Stomach (tissue), 8 donors: ENCODE measurements at regions not wholly inside any gene's neighbourhood (a gene's known extent, or its start where the extent isn't known, plus 50 kb on each side); places are given as distances from the start of the nearest gene placed in this dataset.

ENCODE experiments used
- DNase-seq, 2 donors: peaks; one replicate each; pipeline versions ENCODE4 v3.0.0 to v3.0.0-alpha.2; 2013 to 2019
- H3K27ac ChIP-seq, 5 donors: fragments of 200-600 bp in 4 of 5; sonication (generic) in 4 of 5; one replicate each; pipeline ENCODE4 v1.5.1; 2013 to 2019; ENCODE audit warnings: mild to moderate bottlenecking in 1 of 5, moderate library complexity in 1 of 5
- H3K27me3 ChIP-seq, 3 donors: fragments of 200-600 bp; sonication (generic); one replicate each; pipeline ENCODE4 v1.5.1; 2017 to 2019; ENCODE audit warnings: mixed run types in 1 of 3
- H3K36me3 ChIP-seq, 4 donors: fragments of 200-600 bp; sonication (generic); 1 replicate in 3 of 4; 2 replicates in 1 of 4; pipeline ENCODE4 v1.5.1; 2016 to 2019
- H3K4me1 ChIP-seq, 4 donors: fragments of 200-600 bp; sonication (generic); one replicate each; pipeline ENCODE4 v1.5.1; 2016 to 2019
- H3K4me3 ChIP-seq, 4 donors: fragments of 200-600 bp; sonication (generic) in 3 of 4; one replicate each; pipeline ENCODE4 v1.5.1; 2016 to 2019; ENCODE audit warnings: mild to moderate bottlenecking in 1 of 4
- H3K9me3 ChIP-seq, 4 donors: fragments of 200-600 bp; sonication (generic); one replicate each; pipeline ENCODE4 v1.5.1; 2016 to 2019
- EP300 ChIP-seq: sonication (generic); formaldehyde crosslinking; IDR thresholded peaks from one replicate; pipeline ENCODE4 v1.6.1; 2017; ENCODE audit warnings: antibody characterized with exemption
- POLR2A ChIP-seq, 4 donors: fragments of 450-650 bp; IDR thresholded peaks; one replicate each; pipeline ENCODE4 v1.6.1; 2016; ENCODE audit warnings: antibody characterized with exemption in 4 of 4, control low read depth in 2 of 4, mild to moderate bottlenecking in 1 of 4, moderate library complexity in 1 of 4
- POLR2AphosphoS5 ChIP-seq, 3 donors: sonication (generic); formaldehyde crosslinking; IDR thresholded peaks; one replicate each; pipeline ENCODE4 v1.6.1; 2016; ENCODE audit warnings: antibody characterized with exemption in 3 of 3
- WGBS, 5 donors: extraction: QIAGEN DNeasy Blood & Tissue Kit in 3 of 5; methylation state at CpG; one replicate each; pipeline versions ENCODE4 v1.1.5 to v1.1.7; 2013 to 2018; 5-methylcytosine and 5-hydroxymethylcytosine counted together
- intact Hi-C: fragments of 100-400 bp; cut with DNase I; formaldehyde crosslinking; loops from one replicate; pipeline ENCODE4 v1.15.1; 2023; ENCODE audit warnings: low total_unique reads
- TF ChIP-seq, protein P1 (sequence below), 7 experiments: fragments of 450-650 bp in 4 of 7; fragments of 200-600 bp in 3 of 7; sonication (generic) in 3 of 7; IDR thresholded peaks; one replicate each; pipeline ENCODE4 v1.5.1; 2016 to 2019; ENCODE audit warnings: antibody characterized with exemption in 7 of 7, control low read depth in 2 of 7, mild to moderate bottlenecking in 1 of 7
- donor health status: healthy with polysubstance abuse.
- donor health status: Bipolar disorder and iron deficiency.
- donor health status: healthy.

DNA sequence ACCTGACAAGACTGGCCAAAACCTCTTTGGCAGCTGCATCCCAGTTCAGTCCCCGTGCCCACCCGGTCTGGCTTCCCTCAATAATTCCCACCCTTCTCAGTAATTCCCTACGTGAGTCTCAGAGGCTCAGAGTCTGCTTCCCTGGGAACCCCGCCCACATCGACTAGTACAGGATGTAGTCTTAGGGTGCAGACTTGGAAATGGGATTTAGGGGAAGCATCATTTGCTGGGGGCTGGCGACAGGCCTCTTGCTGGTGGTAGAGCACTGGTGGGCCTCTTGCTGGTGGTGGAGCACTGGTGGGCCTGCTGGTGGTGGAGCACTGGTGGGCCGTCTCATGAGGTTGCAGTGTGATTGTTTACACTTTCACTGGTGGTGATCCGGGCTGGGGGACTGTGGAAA, 199.5 kb upstream of the B3GAT1 start:
- 82 to 85% (median 83%) methylated on average over 8 of the region's 8 CpGs for WGBS, 5 donors
- intact Hi-C loops: no loop called here
- H3K27me3 ChIP-seq: peaks cover 0 to 8% (median 0%) of the 10 kb centered on the region in 3 donors
- no peak for DNase-seq
- no peaks in the 10 kb centered on the region for H3K4me1 ChIP-seq
- no peaks in the 10 kb centered on the region for H3K36me3 ChIP-seq
- no peak overlapping the region for H3K27ac ChIP-seq
- no peaks in the 10 kb centered on the region for H3K9me3 ChIP-seq
- no peak overlapping the region for H3K4me3 ChIP-seq
- TF ChIP-seq POLR2A (IDR thresholded peaks at IDR 0.05): no peak
- TF ChIP-seq, protein P1, sequence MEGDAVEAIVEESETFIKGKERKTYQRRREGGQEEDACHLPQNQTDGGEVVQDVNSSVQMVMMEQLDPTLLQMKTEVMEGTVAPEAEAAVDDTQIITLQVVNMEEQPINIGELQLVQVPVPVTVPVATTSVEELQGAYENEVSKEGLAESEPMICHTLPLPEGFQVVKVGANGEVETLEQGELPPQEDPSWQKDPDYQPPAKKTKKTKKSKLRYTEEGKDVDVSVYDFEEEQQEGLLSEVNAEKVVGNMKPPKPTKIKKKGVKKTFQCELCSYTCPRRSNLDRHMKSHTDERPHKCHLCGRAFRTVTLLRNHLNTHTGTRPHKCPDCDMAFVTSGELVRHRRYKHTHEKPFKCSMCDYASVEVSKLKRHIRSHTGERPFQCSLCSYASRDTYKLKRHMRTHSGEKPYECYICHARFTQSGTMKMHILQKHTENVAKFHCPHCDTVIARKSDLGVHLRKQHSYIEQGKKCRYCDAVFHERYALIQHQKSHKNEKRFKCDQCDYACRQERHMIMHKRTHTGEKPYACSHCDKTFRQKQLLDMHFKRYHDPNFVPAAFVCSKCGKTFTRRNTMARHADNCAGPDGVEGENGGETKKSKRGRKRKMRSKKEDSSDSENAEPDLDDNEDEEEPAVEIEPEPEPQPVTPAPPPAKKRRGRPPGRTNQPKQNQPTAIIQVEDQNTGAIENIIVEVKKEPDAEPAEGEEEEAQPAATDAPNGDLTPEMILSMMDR (IDR thresholded peaks at IDR 0.05): no peak
- no peak for TF ChIP-seq POLR2AphosphoS5 (IDR thresholded peaks at IDR 0.05)
- TF ChIP-seq EP300: no peak

DNA sequence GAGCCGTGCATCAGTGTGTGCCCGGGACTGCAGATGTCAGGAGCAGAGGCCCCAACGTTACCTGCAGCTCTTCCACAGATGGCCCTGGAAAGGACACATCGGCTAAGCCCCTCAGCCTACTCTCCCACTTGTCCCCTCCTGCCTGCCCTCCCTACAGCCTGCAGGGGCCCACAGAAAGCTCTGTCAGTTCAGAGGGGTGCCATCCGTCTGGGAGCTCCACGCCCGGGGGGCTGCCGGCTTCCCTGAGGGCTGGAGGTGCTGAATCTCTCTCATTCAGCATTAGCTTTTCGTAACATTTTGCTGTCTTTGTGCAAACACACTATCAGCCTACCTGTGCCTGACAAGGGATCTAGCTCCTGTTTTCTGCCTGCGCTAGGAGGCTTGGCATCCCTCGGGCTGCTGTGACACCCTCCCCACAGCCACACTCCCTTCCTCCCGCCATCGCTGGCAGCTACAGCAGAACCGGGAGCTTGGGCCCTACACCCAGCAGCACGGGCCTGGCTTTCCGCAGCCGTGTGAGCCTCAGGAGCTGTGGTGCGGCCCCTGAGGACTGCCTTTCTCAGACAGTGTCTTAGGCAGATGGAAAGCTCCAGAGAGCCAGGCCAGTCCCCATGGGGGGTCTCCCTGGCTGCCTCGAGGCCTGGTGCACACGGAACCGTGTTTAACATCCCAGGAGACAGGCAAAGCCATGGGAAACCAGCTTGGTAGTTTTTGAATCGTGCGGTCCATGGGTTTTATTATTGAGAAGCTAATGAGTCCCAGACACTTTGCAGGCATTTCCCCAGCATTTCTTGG, 198.3 kb upstream of the B3GAT1 start:
- peaks cover 0 to 2% (median 0%) of the 10 kb centered on the region in 4 donors for H3K9me3 ChIP-seq
- no peak for DNase-seq
- intact Hi-C loops: no loop called here
- H3K27me3 ChIP-seq: peaks cover 0 to 8% (median 0%) of the 10 kb centered on the region in 3 donors
- no peak overlapping the region for H3K4me3 ChIP-seq
- no peaks in the 10 kb centered on the region for H3K4me1 ChIP-seq
- WGBS, 5 donors: 79 to 83% (median 81%) methylated on average over 23 of the region's 23 CpGs
- H3K27ac ChIP-seq: no peak overlapping the region
- TF ChIP-seq, protein P1 (IDR thresholded peaks at IDR 0.05): no peak
- no peak for TF ChIP-seq EP300
- TF ChIP-seq POLR2A (IDR thresholded peaks at IDR 0.05): no peak
- no peak for TF ChIP-seq POLR2AphosphoS5 (IDR thresholded peaks at IDR 0.05)
- no peaks in the 10 kb centered on the region for H3K36me3 ChIP-seq

DNA sequence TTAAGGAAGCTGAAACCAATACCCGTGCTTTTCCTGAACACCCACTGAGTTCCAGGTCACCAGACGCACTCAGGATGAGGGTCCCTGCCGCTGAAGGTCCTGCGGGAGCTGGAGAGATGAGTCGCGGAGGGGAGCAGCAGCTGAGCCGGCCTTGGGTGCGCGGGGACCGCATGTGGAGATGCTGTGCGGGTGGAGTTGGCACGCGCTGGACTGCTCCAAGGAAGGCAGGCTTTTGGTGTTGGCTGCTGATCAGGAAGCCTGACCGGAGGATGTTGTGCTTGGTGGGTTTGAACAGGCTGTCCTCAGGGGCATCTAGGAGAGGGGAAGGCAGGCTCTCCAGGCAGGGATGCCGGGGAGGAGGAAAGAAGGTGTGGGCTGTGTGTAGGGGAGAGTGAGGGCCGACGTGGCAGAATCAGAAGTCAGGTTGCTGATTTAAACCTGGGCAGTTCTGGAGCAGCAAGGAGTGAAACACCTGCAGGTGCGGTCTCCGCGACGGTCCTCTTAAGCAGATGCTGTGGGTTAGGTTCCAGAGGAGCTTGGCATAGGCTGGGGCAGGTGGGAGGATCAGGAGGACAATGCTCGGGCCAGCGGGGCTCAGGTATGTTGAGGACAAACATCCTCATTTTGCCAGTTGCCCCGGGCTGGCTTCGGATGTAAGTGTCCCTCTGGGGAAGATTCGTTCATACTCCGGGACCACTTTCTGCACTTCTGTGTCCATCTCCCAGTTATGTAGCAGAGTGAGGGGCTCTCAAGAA, 197.5 kb upstream of the B3GAT1 start:
- Histone ChIP-seq H3K9me3 (peaks cover 0 to 6% (median 0%) of the 10 kb centered on the region in 4 donors), H3K4me1 (no peaks in the 10 kb centered on the region), H3K27me3 (peaks cover 0 to 8% (median 0%) of the 10 kb centered on the region in 3 donors), H3K27ac (no peak overlapping the region), H3K4me3 (no peak overlapping the region), H3K36me3 (no peaks in the 10 kb centered on the region)
- intact Hi-C loops: no loop called here
- whole genome bisulfite sequencing, 5 donors: 81 to 88% (median 86%) methylated on average over 27 of the region's 27 CpGs
- DNase-seq: no peak
- no peak for TF ChIP-seq POLR2AphosphoS5 (IDR thresholded peaks at IDR 0.05)
- TF ChIP-seq, protein P1 (IDR thresholded peaks at IDR 0.05): no peak
- no peak for TF ChIP-seq EP300
- no peak for TF ChIP-seq POLR2A (IDR thresholded peaks at IDR 0.05)

DNA sequence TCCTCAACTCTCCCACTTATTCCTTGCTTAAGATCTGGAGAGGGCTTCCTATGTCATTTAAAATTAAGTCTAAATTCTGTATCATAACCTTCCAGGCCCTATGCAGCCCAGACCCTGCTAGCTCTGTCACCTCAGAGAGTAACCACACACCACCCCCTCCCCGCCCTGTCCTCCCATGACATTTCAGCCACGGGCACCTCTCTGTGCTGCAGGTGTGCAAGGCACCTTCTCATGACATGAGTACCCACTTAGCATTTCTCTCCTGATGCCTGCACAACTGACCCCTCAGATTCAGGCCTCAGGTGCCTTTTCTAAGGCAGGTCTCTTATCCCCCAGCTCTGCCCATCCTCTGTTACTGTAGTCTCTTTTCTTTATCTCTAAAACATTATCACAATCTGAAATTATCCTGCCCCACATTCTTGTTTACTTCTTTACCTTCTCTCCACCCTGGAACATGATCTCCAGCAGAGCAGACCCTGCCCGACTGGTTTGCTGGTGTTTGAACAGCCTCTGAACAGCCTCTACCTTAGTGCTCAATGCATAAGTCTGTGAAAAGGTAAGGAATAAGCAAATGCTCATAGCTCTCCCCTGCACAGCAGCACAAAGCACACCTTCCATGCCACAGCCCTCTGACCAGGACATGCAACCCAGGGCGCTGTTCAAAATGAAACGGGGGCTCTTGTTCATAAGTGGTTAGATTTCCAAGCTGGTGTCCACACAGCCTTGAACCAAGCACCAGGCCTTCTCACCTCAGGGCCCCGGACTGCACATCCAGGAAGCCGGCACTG, 196.1 kb upstream of the B3GAT1 start:
- intact Hi-C loops: no loop called here
- no peak overlapping the region for H3K4me3 ChIP-seq
- WGBS, 5 donors: 41 to 62% (median 43%) methylated on average over 4 to 7 of the region's 7 CpGs
- H3K36me3 ChIP-seq: no peaks in the 10 kb centered on the region
- DNase-seq: peak in 1 of 2 donors; percentile 68
- peaks cover 0 to 6% (median 0%) of the 10 kb centered on the region in 4 donors for H3K9me3 ChIP-seq
- peaks cover 0 to 8% (median 0%) of the 10 kb centered on the region in 3 donors for H3K27me3 ChIP-seq
- H3K4me1 ChIP-seq: no peaks in the 10 kb centered on the region
- no peak overlapping the region for H3K27ac ChIP-seq
- TF ChIP-seq POLR2AphosphoS5 (IDR thresholded peaks at IDR 0.05) (no peak), EP300 (no peak), POLR2A (IDR thresholded peaks at IDR 0.05) (no peak)
- TF ChIP-seq, protein P1 (IDR thresholded peaks at IDR 0.05): no peak
